Type B pancreatic cell (in vitro differentiated cells): ENCODE measurements at regions not wholly inside any gene's neighbourhood (a gene's known extent, or its start where the extent isn't known, plus 50 kb on each side); places are given as distances from the start of the nearest gene placed in this dataset.

ENCODE experiments used
- DNase-seq: peaks from one replicate; pipeline ENCODE4 v3.0.0; 2021; ENCODE audit warnings: mixed read lengths; ENCODE audit not compliant: unreplicated experiment; ENCODE audit errors: extremely low spot score
- H3K27ac Mint-ChIP-seq: 2 replicates; pipeline ENCODE4 v1.8.0; 2021; ENCODE audit warnings: mild to moderate bottlenecking, mixed read lengths
- H3K27me3 Mint-ChIP-seq: 2 replicates; pipeline ENCODE4 v1.8.0; 2021; ENCODE audit warnings: mixed read lengths
- H3K36me3 Mint-ChIP-seq: 2 replicates; pipeline ENCODE4 v1.8.0; 2021; ENCODE audit warnings: mixed read lengths
- H3K4me1 Mint-ChIP-seq: one replicate; pipeline ENCODE4 v1.8.0; 2021; ENCODE audit warnings: mixed read lengths; ENCODE audit not compliant: unreplicated experiment
- H3K4me3 Mint-ChIP-seq: 2 replicates; pipeline ENCODE4 v1.8.0; 2021; ENCODE audit warnings: mild to moderate bottlenecking, mixed read lengths
- H3K9me3 Mint-ChIP-seq: 2 replicates; pipeline ENCODE4 v1.8.0; 2021; ENCODE audit warnings: mixed read lengths
- TF ChIP-seq, protein P1 (sequence below): fragments of 200-600 bp; sonication (generic); conservative IDR thresholded peaks from 2 replicates; pipeline ENCODE4 v1.5.0; 2021; ENCODE audit warnings: antibody characterized with exemption, mild to moderate bottlenecking

DNA sequence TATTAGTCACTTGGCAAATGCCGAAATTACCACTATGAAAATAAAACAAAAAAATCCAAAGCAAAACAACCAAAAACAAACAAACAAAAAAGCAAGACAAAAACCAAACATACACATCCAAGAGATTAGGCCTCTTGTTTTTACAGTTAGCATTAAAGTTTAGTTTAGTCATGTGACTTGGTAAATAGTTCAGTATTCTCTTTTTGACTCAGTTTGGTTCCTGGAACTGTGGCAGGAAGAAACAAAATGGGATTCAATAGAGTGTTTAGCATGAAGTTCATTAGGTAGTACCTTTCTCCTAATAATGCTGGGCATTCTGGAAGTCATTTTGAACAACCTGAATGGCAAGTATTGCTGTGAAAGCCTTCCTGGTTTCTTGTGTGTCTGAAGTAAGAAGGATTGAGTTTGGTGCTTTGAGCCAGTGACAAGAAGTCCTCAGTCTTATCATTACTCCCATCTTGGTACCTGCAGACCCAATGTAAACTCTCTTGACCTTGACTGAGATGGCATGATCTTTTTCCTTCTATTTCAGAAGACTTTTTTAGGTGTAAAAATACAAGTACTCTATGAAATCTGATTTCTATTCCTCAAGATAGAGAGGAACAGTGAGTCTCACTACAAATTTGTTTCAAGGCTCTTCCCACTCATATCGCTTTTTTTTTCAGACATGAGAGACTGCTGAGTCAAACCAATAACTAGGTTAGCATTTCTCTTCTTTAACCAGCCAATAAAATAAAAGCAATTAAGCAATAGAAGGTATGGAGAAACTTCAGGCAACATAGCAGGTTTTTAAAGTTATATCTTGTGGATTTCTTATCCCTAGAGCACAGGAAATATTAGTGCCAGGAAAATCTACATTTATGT is 223.6 kb upstream of the PREP start:
- H3K9me3 Mint-ChIP-seq: no peaks in the 10 kb centered on the region

DNA sequence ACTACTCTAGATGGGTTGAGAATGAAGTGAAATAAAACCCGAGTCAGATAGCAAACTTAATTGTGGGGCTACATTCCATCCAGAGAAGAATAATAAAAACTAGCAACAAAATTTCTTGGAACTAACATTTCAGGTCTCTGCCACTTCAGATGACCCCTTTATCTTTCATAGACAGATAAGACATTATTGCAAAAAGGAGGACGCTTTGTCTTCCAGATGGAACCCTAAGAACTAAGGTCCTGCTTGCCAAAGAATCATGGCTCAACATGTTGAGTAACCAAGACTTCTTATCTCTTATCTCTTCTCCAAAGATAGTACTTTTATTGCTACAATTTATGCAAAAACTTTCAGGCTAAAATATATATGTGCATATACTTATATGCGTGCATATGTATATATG is 221.1 kb upstream of the PREP start:
- peaks cover 4% of the 10 kb centered on the region for H3K27me3 Mint-ChIP-seq
- TF ChIP-seq, protein P1, sequence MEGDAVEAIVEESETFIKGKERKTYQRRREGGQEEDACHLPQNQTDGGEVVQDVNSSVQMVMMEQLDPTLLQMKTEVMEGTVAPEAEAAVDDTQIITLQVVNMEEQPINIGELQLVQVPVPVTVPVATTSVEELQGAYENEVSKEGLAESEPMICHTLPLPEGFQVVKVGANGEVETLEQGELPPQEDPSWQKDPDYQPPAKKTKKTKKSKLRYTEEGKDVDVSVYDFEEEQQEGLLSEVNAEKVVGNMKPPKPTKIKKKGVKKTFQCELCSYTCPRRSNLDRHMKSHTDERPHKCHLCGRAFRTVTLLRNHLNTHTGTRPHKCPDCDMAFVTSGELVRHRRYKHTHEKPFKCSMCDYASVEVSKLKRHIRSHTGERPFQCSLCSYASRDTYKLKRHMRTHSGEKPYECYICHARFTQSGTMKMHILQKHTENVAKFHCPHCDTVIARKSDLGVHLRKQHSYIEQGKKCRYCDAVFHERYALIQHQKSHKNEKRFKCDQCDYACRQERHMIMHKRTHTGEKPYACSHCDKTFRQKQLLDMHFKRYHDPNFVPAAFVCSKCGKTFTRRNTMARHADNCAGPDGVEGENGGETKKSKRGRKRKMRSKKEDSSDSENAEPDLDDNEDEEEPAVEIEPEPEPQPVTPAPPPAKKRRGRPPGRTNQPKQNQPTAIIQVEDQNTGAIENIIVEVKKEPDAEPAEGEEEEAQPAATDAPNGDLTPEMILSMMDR: no peak
- H3K9me3 Mint-ChIP-seq: no peaks in the 10 kb centered on the region
- no peaks in the 10 kb centered on the region for H3K4me1 Mint-ChIP-seq
- H3K4me3 Mint-ChIP-seq: no peak overlapping the region
- no peak for DNase-seq
- no peak overlapping the region for H3K27ac Mint-ChIP-seq
- no peaks in the 10 kb centered on the region for H3K36me3 Mint-ChIP-seq

More for the DNA sequence above, 223.6 kb upstream of the PREP start:
- DNase-seq: no peak
- no peaks in the 10 kb centered on the region for H3K36me3 Mint-ChIP-seq
- peaks cover 14% of the 10 kb centered on the region for H3K27me3 Mint-ChIP-seq
- H3K4me3 Mint-ChIP-seq: no peak overlapping the region
- TF ChIP-seq, protein P1: no peak
- H3K27ac Mint-ChIP-seq: no peak overlapping the region
- H3K4me1 Mint-ChIP-seq: no peaks in the 10 kb centered on the region

DNA sequence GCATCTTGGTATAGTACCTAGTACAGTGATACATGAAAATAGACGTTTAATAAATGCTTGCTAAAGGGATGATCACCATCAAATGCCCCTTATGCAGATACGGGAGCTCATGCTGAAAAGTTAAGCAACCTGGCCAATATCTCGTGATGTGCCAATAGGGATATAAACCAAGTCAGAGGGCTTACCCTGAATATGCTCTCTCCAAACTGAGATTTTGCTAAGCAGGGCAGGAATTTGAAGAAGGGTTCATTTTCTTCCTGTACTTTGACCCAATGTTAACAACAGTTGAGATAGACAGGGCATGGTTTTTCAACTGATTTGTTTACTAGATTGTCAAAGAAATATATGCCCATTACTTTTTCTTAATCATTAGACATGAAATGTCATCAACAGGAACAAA is 219.3 kb upstream of the PREP start:
- Mint-ChIP-seq H3K36me3 (no peaks in the 10 kb centered on the region), H3K27me3 (peaks cover 4% of the 10 kb centered on the region), H3K4me1 (no peaks in the 10 kb centered on the region), H3K9me3 (no peaks in the 10 kb centered on the region), H3K27ac (no peak overlapping the region), H3K4me3 (no peak overlapping the region)
- DNase-seq: no peak
- TF ChIP-seq, protein P1: no peak

DNA sequence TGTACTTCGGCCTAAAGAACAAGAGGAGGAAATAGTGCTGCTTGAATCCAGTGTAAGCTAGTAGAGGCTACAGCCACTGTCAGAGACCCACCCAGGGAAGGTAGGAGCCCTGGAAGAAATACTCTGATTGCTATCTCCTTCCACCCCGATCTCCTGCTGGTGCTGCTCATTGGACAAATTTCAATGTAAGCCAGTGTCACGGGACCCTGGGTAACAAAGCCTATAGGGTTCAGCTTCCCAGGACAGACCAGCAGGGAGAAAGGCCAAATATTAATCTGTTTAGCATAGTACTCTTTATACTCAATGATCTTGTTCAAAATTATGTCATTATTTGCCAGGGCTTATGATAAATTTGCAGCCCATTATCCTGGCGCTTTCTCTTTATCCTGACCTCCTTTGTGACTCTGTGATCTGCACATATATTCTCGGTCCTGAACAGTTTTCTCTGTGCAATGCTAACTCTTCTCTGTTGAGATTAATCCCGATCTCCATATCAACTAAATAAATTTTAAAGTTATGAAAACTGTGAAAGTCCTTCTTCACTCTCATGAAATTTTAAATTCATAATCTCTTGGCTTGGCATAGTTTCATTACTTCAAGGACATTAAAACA is 218.8 kb upstream of the PREP start:
- H3K36me3 Mint-ChIP-seq: no peaks in the 10 kb centered on the region
- no peak overlapping the region for H3K4me3 Mint-ChIP-seq
- TF ChIP-seq, protein P1: no peak
- no peaks in the 10 kb centered on the region for H3K4me1 Mint-ChIP-seq
- no peak for DNase-seq
- H3K9me3 Mint-ChIP-seq: no peaks in the 10 kb centered on the region
- peaks cover 4% of the 10 kb centered on the region for H3K27me3 Mint-ChIP-seq
- no peak overlapping the region for H3K27ac Mint-ChIP-seq

DNA sequence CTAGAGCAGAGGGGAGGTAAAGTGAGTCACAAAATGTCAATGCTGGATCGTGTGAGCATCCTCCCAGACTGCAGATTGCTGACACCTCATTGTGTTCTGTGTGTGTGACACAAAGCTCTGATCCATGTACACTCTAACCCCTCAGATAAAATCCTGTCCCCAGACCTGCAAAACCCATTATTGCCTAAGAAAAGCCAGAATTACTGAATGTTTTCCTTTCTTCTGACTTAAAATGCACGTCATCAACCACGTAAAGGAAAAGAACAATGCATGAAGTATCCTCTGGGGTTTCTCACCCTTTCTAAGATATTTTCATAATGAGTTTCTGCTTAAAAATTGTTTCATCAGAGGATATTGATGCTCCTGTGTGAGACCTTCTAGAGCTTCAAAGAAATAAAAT is 218.0 kb upstream of the PREP start:
- peaks cover 4% of the 10 kb centered on the region for H3K27me3 Mint-ChIP-seq
- no peak overlapping the region for H3K27ac Mint-ChIP-seq
- no peaks in the 10 kb centered on the region for H3K4me1 Mint-ChIP-seq
- TF ChIP-seq, protein P1: no peak
- DNase-seq: no peak
- no peaks in the 10 kb centered on the region for H3K9me3 Mint-ChIP-seq
- no peaks in the 10 kb centered on the region for H3K36me3 Mint-ChIP-seq
- H3K4me3 Mint-ChIP-seq: no peak overlapping the region
